Nephron progenitor cell (in vitro differentiated cells): ENCODE measurements at regions not wholly inside any gene's neighbourhood (a gene's known extent, or its start where the extent isn't known, plus 50 kb on each side); places are given as distances from the start of the nearest gene placed in this dataset.

ENCODE experiments used
- DNase-seq: peaks from one replicate; pipeline ENCODE4 v3.0.0; 2021
- H3K27ac Mint-ChIP-seq: 2 replicates; pipeline ENCODE4 v1.8.0; 2021; ENCODE audit warnings: mild to moderate bottlenecking, moderate library complexity, mixed read lengths
- H3K27me3 Mint-ChIP-seq: 2 replicates; pipeline ENCODE4 v1.8.0; 2021; ENCODE audit warnings: mild to moderate bottlenecking, low read depth, mixed read lengths; ENCODE audit not compliant: poor library complexity
- H3K36me3 Mint-ChIP-seq: 2 replicates; pipeline ENCODE4 v1.8.0; 2021; ENCODE audit warnings: low read depth, mixed read lengths
- H3K4me1 Mint-ChIP-seq: 2 replicates; pipeline ENCODE4 v1.8.0; 2021; ENCODE audit warnings: mixed read lengths
- H3K4me3 Mint-ChIP-seq: 2 replicates; pipeline ENCODE4 v1.8.0; 2021; ENCODE audit warnings: mild to moderate bottlenecking, moderate library complexity, mixed read lengths
- H3K9me3 Mint-ChIP-seq: 2 replicates; pipeline ENCODE4 v1.8.0; 2021; ENCODE audit warnings: mild to moderate bottlenecking, moderate library complexity, mixed read lengths
- CTCF ChIP-seq: fragments of 200-600 bp; sonication (generic); IDR thresholded peaks from 2 replicates; pipeline ENCODE4 v1.5.0; 2021; ENCODE audit warnings: antibody characterized with exemption

GRCh38 chr1:47569681-47570470, 132.0 kb downstream of the FOXD2 start:
- Mint-ChIP-seq H3K9me3 (no peaks in the 10 kb centered on the region), H3K27ac (no peak overlapping the region), H3K4me3 (peak overlapping the region; percentile 20), H3K27me3 (peaks cover 60% of the 10 kb centered on the region), H3K36me3 (no peaks in the 10 kb centered on the region), H3K4me1 (peaks cover 75% of the 10 kb centered on the region)
- TF ChIP-seq CTCF, result peak; percentile 18
- DNase-seq, result no peak

GRCh38 chr1:47571161-47571560, 133.3 kb downstream of the FOXD2 start:
- Mint-ChIP-seq H3K36me3 (no peaks in the 10 kb centered on the region), H3K4me1 (peaks cover 76% of the 10 kb centered on the region), H3K27ac (no peak overlapping the region), H3K9me3 (no peaks in the 10 kb centered on the region), H3K4me3 (no peak overlapping the region), H3K27me3 (peaks cover 71% of the 10 kb centered on the region)
- no peak for TF ChIP-seq CTCF
- DNase-seq, result no peak

GRCh38 chr1:47571952-47572351, 134.1 kb downstream of the FOXD2 start:
- DNase-seq, result no peak
- H3K36me3 Mint-ChIP-seq, result no peaks in the 10 kb centered on the region
- H3K4me1 Mint-ChIP-seq, result peaks cover 78% of the 10 kb centered on the region
- no peak for TF ChIP-seq CTCF
- H3K27ac Mint-ChIP-seq, result no peak overlapping the region
- no peaks in the 10 kb centered on the region for H3K9me3 Mint-ChIP-seq
- H3K4me3 Mint-ChIP-seq, result no peak overlapping the region
- peaks cover 69% of the 10 kb centered on the region for H3K27me3 Mint-ChIP-seq

- peak; percentile 51 for DNase-seq
- no peaks in the 10 kb centered on the region for H3K9me3 Mint-ChIP-seq
- no peak overlapping the region for H3K4me3 Mint-ChIP-seq
- TF ChIP-seq CTCF, result no peak
- peaks cover 86% of the 10 kb centered on the region for H3K4me1 Mint-ChIP-seq
- peaks cover 69% of the 10 kb centered on the region for H3K27me3 Mint-ChIP-seq
- no peak overlapping the region for H3K27ac Mint-ChIP-seq
- no peaks in the 10 kb centered on the region for H3K36me3 Mint-ChIP-seq
These were observed 135.0 kb downstream of the FOXD2 start for GRCh38 chr1:47572731-47573430.

- Mint-ChIP-seq H3K27me3 (peaks cover 56% of the 10 kb centered on the region), H3K27ac (no peak overlapping the region), H3K36me3 (no peaks in the 10 kb centered on the region), H3K9me3 (no peaks in the 10 kb centered on the region), H3K4me3 (no peak overlapping the region), H3K4me1 (peaks cover 94% of the 10 kb centered on the region)
- TF ChIP-seq CTCF, result no peak
- DNase-seq, result no peak
These were observed 136.8 kb downstream of the FOXD2 start for GRCh38 chr1:47574451-47575165.
